Inflammatory macrophage (primary cell): ENCODE measurements at regions not wholly inside any gene's neighbourhood (a gene's known extent, or its start where the extent isn't known, plus 50 kb on each side); places are given as distances from the start of the nearest gene placed in this dataset.
"Not testable (repeated sequence)": the region's sequence is repeated elsewhere in the genome, so short reads cannot be mapped to it uniquely, and the experiment has no call there.

Source experiments
- DNase-seq, 2 donors: peaks; one replicate each; pipeline ENCODE4 v3.0.0-alpha.2; 2020 to 2022

DNA sequence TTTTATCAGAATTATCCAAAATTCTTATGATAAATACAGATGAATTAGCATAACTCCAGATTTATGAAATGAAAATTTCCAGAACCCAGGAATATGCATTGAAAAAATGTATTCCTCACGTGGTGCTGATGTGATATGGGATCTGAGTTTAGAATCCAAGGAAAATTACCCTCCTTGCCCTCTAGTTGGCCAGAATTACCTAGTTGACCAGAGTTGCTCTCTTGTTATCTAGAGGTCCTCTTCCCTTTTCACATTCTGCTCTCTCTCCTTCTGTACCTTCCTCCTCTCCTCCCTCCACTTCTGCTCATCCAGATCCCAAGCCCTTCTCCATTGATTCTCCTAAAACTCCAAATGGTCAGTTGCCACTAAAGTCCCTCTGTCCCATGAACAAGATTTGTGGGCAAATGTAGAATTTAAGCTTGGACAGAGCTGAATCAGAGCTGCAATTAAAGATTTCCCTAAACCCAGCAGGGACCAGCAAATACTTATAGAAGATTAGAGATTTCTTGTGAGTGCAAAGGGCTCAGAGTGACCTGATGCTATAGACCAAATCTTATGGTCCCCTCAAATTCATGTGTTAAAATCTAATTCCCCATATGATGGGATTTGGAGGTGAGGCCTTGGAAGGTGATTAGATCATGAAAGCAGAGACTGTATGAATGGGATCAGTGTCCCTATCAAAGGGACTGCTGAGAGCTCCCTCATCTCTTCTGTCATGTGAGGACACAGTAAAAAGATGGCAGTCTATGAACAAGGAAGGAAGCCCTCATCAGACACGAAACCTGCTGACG is 103.2 kb upstream of the IGLL5 start:
- no peak for DNase-seq

DNA sequence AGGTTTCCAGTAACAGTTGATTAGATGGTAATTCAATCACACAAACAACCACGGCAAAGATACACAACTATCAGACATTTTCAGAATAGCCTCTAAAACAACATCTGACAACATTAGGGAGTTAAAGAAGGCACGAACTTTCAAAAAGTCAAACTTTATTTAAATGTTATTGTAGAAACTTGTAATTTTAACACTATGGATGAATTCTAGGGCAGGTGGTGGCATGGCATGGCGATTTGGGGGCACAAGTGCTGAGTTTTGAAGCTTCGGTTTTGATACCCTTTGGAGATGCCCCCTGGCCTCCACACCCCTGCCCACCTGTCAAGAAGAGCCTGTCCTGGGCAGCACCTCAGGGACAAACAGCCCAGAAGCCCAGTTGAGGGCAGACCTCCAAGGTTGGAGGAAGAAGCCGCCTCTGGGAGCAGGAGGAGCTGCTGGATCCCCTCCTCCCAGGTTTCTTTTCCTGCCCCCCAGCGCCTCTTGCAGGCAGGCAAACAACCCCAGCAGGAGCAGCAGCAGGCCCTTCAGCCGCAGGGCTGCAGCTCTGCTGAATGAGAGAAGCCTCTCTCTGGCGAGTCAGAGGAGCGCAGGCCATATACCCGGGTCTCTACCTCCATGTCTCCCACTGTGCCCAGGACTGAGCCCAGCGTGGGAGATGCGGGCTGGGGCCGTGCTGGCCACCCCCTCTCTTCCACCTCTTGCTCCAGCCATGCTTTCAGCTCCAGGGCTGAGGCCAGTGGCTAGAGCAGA is 102.1 kb upstream of the IGLL5 start:
- DNase-seq = no peak

DNA sequence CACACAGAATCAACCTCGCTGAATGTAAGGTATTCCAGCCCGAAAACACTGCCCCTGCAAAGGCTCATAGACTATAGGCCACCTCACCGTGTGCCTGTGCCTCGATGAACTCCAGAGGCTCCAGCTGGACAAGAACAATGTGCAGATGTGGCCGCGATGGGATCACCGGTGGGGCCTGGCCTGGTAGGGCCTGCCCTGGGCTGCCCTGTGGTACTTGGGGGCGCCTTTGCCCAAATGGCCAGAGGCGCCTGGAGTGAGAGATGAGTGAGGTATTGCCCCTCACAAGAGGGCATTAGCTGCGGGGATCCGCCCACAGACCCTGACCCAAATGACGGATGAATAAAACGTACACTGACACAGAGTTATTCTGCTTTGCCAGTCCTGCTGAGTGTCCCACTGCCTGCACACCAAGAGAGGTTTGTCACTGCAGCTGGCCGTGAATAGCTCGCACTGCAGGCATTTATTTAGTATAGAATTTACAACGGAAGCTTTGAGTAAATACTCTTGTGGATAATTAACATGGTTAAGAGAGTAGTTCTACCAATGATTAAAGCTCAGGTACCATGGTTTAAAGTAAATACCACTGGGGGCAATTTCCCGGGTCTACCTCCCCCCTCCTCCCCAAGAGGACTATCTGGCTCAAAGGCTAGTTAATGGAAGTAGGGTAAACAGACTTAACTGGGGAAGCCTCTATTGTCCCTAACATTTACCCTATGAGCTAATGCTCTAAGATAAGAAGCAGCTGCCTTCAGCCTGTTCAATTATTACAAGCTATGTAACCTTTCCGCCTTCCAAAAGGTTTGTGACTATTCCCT is 101.1 kb upstream of the IGLL5 start:
- DNase-seq = no peak

DNA sequence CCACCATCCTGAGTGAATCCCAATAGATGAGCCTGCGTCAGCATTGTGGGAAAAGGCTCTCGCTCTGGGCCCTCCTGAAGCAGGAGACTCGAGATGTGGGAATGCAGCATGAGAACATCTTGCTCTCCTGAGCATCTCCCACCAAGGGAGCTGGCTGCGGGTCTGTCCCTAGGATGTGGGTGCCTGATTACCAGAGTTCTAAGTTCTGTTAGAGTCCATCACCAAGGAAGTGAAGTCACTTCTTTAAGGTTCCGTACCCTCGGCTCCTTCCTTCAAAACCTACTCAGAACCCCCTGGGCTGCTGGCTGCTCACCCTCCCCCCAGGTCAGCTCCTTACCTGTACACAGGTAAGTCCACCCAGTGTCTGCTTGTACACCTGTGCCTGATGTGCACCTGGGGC is 100.5 kb upstream of the IGLL5 start:
- no peak for DNase-seq

DNA sequence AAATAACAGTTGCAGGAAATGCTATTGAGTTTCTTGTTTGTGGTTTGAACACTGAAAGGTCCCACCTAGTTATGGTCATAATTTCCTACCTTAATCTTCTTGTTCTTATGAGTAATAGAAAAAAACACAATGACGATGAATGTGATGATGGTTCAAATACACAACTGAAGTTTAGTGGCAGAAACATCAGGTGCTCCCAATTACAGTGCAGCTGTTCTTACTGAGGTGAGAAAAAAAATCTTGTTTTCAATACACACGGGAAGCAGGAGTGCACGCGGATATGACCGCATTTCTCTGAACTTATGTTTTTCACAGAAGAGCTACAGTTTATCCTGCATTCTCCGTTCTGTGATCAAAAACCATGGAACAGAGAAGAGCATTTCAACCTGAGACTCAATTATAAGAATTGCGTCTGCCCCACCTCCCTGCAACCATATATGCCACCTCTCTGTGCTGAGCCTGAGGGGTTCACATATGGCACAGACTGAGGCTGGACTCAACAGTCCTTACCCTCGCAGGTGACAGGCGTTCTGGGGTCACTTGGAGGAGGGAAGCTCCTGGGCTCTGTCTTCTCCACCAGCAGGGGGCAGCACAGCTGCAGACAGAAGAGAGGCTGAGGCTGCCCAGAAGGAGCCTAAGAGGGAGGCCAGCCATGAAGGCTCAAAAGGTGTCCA is 99.7 kb upstream of the IGLL5 start:
- peak; percentile 38 to 68 for DNase-seq

DNA sequence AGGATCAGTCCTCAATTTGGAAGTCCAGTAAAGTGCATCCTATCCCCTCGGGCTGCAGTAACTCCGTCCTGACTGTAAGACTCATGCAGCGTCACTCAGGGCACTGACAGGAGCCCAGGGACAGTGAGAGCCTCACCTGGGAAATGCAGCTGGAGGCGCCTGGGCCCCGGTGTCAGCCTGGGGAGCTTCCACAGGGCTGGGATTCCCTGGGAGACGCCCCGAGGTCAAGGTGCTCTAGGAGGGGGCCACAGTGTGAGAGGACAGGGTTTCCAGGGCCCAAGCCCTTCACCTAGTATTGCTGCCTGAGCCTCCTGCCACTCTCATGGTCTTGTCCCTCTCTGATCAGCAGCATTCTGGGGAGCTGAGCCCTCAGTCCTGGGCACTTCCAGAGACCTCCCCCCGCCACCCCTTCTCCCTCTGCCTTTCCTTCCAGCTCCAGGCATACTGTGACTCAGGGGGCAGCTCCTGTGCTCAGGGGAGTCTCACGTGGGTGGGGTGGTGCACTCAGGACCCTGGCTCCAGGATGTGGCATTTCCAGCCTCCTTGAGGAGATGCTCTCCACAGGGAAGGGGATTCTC is 99.1 kb upstream of the IGLL5 start:
- DNase-seq = no peak

DNA sequence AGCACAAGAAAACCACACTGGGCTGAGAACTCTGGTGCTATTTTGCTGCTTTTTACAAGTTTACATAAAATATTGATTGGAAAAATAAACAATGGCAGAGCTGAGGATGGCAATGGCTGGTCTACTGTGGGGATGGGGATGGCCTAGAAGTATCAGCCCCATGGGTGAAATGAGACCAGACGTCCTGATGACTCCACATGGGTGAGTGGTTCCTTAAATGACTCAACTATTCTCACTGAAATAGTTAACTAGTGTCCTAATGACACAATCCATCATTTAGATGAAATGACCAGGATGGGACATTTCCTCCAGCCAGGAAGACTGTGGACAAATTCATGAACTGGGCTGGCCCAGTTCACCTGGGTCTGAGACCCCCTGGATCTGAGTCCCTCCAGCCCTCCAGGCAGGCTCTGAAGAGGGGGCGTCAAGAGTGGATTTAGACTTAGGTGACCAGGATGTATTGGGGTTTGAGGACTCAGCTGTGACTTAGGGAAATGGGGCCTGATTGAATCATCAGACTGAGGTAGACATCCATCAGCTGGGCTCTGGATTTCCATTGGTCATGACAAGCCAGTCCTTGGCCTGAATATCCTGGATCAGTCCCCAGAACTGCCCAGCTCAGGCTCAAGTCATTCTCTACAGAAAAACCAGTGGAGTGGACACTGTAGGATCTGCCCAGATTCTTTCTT is 98.2 kb upstream of the IGLL5 start:
- DNase-seq = peak in 1 of 2 donors; percentile 3

DNA sequence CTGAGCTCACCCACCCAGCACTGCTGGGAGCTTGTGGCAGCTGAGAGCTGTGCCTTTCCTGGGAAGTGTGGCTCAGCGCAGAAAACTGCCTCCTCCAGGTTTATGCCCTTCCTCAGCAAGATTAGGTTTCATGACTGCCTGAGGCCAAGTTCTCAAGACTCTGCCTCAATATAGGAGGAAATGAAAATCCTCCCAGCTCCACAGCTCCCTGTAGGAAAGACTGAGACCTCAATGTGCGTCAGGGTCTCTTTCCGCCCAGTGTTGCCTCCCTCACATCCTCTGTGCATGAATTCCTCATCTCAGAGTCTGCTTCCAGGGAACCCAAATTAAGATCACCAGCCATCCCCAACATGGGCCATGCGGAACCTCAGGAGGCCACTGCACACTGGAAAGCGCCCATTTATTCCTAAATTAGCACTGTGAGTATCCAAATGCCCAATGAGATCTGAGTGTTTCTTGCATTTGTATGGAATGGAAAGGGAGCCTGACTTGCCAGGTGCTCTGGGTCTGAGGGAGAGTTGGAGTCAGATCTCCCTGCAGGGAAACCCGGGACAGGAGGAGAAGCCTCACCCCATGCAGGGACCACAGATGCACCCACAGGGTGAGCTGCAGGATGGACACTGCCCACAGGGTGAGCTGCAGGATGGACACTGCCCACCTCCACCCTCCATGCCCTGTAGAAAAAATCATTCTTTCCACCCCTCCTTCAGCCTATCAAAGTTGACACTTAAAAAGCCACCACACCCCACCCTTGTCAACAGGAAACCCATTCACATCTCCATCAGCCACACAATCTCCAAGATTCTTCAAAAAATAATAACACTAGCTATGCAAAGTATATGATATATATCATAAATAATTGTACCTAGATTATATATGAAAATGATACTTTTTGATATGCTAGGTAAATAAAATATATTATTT is 97.4 kb upstream of the IGLL5 start:
- DNase-seq = no peak

DNA sequence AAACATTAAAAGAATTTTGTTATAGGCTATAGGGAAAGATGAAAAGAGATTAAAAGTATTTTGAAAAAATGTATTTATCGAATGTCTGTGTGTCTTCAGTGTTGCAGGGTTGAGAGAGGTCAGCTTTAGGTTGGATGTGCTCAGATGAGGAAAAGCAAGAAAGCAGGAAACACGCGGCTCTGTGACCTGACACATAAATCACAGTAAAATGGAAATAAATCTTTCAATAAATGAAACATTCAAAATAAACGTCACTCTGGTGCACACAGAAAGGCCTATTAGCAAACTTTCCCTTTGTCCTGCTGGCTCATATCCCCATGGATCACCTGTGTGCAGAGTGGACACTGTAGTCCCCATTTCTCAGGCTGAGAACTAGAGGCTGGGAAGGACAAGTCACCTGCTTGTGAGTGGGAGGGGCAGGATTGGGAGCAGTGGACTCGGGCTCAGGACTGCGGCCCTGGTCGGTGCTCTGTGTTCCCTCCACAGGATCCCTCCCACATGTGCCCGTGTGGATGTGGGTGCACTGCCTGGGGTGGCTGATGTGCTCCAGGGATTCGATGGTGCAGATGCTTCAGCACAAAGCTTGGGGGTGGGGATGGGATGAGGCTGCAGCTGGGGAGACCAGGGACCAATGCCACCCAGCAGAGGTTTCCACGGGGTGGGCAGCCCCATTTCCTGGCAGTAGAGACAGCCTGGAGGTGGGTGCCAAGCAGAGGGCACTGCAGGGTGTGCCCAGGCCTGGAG is 96.0 kb upstream of the IGLL5 start:
- no peak for DNase-seq

DNA sequence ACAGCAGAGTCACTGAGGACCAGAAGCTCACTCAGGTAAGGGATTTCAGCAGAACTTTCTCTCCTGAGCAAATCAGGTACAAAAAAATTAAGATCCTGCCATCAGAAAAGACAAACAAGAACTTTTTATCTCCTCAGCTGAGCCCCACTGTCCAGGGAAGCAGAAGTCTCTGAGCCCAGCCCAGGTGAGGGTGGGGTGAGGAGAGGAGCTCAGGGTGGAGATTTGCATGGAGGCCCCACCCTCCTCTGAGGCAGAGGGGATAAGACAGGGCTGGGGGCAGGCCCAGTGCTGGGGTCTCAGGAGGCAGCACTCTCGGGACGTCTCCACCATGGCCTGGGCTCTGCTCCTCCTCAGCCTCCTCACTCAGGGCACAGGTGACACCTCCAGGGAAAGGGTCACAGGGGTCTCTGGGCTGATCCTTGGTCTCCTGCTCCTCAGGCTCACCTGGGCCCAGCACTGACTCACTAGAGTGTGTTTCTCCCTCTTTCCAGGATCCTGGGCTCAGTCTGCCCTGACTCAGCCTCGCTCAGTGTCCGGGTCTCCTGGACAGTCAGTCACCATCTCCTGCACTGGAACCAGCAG is 95.3 kb upstream of the IGLL5 start:
- not testable (repeated sequence) for DNase-seq

DNA sequence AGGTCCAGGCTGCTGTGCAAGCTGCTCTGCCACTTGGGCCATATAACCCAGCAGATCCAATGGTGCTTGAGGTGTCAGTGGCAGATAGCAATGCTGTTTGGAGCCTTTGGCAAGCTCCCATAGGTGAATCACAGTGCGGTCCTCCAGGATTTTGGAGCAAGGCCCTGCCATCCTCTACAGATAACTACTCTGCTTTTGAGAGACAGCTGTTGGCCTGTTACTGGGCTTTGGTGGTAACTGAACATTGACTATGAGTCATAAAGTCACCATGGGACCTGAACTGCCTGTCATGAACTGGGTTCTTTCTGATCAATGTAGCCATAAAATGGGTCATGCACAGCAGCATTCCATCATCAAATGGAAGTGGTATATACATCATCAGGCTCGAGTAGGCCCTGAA is 92.0 kb upstream of the IGLL5 start:
- not testable (repeated sequence) for DNase-seq

DNA sequence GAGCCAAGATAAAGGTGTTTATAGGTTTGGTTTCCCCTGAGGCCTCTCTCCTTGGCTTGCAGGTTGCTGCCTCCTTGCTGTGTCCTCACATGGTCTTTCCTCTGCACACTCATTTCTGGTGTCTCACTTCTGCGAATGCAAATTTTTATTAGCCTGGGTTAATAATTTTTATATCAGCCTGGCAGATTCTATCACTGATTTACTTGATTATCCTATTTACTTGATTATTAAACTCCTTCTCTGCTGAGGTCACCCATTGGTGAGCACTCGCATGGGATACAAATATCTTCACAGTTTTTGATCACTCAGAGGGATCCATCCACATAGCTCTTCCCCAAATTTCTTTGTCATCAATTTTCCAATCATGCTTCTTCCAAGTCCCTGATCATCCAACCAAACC is 90.9 kb upstream of the IGLL5 start:
- no peak for DNase-seq

DNA sequence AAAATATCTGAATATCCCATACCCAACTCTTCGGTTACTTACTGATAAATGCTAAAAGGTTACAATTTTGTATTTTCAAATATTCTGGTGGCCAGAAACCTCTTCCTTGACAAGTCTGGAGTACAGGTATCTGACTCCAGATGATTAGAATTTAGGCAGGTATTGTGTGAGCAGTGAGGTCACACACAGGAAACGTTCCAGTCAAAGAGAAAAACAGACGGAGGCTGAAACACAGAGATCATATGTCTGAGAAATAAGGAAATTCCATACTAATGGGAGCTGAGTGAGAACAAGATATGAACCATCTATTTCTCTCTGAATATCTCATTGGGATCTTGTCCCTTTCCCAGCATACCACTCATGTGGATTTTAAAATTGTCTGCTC is 89.4 kb upstream of the IGLL5 start:
- no peak for DNase-seq

DNA sequence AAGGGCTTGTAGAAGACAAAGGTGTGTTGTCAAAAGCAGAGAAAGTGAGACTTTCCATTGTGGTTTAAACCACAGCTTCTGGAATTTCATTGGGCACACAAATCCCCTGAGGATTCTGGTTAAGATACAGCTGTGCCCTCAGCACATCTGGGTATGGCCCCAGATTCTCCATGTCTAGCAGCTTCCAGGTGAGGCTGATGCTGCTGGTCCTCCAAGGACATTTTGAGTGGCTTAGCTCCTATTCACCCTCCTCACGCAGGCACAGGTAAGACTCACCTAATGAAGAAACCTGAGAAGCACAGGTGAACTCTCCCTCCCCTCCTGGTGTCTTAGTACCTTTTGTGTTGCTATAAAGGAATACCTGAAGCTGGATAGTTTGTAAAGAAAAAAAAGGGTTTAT is 88.9 kb upstream of the IGLL5 start:
- DNase-seq = no peak

DNA sequence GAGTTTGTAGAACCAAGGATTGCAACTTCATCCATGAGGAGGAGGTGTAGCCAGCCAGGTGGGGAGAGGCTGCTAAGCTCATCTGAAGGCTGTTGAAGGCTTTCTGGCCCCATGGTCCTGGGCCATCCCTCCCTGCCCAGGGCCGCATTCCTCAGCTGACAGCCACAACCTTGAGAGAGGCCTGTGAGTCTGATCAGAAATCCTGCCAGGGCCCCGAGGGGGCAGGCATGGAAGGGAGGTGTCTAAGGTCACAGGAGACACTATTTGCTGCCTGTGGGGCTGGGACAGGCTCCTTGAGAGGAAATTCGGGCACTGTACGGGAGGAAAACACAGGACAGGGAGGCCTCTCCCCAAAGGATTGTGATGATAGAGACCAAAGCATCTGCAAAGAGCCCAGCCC is 88.1 kb upstream of the IGLL5 start:
- no peak for DNase-seq

DNA sequence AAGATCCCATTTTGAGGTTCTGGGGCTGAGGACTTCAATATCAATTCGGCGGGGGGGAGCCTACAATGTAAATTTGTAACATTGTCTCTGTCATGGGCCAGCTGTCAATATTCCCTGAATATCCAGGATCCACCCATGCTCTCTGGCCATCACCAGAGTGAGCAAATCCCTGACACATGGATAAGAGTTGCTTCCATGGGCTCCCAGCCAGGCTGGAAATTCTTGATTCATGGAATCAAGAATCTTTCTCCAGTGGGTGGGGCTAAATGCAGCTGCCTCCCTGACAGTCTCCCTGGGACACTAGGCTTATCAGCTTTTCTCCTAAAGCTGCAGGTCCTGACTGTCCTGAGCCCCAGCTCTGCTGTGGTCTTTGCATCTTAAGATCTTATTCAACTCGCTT is 86.9 kb upstream of the IGLL5 start:
- DNase-seq = no peak

DNA sequence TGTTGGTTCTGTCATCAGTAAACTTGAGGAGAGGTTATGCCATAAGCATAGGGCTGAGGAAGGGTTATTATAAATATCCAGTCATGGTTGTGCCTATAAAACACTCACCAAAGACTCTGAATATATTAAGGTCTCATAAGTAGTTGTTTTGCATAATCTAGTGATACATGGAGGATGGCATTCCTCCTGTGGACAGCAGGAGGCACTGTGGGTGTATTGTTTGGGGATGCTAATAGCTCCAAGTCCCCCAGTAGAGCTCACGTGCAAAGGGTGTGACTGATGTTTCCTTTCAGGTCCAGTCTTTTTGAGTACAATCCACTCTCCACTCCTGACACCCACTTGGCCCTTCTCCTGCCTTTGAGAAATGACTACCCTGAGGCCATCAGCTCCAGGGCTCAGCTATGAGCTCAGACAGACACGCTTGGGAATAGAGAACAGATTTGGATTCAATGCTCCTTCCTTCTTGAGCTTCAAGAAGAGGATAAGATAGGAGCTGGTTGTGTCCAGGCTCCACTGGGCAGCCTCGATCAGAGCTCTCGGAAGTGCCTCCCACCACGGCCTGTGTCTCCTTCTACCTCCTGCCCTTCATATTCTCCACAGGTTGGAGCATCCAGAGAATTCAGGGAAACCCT is 85.2 kb upstream of the IGLL5 start:
- peak; percentile 56 to 60 for DNase-seq

DNA sequence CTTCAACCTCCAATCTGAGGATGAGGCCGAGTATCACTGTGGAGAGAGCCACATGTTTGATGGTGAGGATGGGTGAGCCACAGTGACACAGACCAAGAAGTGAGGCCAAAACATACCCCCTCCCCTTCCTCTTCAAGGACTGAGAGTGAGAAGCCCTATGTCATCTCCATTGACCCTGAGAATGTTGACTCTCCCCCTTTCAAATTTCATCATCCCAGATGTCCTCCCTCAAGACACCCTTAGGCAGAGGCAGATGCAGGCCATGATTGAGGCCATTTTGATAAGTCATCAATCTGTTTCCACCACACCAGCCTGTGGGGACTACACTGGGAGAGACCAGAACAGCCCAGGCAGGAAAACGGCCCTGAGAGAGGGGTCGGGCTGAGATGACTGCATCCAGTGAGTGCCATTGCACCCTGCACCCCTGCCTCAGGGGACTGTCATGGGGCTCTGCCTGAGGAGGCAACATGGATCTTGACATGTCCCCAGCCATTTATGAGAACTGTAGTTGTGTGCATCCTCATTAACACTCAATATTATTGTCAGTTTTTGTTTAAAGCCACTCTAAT is 84.2 kb upstream of the IGLL5 start:
- DNase-seq = no peak

DNA sequence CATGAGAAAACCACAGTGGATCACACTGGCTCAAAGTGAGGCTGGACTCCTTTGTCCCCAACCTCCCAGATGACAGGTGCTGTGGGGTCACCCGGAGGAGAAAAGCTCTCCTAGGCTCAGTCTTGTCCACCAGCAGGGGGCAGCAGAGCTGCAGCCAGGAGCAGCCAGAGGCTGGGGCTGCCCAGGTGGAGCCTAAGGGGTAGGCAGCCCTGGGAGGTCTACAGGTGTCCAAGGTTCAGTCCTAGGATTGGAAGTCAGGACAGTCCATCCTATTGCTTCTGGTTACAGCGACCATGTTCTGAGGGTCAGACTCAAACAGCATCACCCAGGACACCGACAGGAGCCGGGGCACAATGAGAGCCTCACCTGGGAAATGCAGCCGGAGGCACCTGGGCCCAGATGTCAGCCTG is 77.6 kb upstream of the IGLL5 start:
- peak in 1 of 2 donors; percentile 10 for DNase-seq
